Neural cell (in vitro differentiated cells): ENCODE measurements at regions not wholly inside any gene's neighbourhood (a gene's known extent, or its start where the extent isn't known, plus 50 kb on each side); places are given as distances from the start of the nearest gene placed in this dataset.

Source experiments
- H2AFZ ChIP-seq: fragments of 200-600, 300-800 bp; sonication (generic), shearing (Covaris generic); 2 replicates; pipeline ENCODE4 v1.6.0; 2014; ENCODE audit warnings: low read depth, mild to moderate bottlenecking, antibody characterized with exemption, low read length, moderate library complexity
- H3F3A ChIP-seq: fragments of 200-600 bp; shearing (Covaris generic); 2 replicates; pipeline ENCODE4 v1.6.1; 2016; ENCODE audit warnings: mild to moderate bottlenecking, moderate library complexity, mixed read lengths, antibody characterized with exemption, low read length; ENCODE audit not compliant: insufficient read depth, poor library complexity, severe bottlenecking
- H3K27ac ChIP-seq: fragments of 200-600, 300-800 bp; sonication (generic), shearing (Covaris generic); 2 replicates; pipeline ENCODE4 v1.5.1; 2014; ENCODE audit warnings: mild to moderate bottlenecking, low read length, moderate library complexity
- H3K27me3 ChIP-seq: fragments of 300-800, 200-600 bp; sonication (generic), shearing (Covaris generic); 2 replicates; pipeline ENCODE4 v1.6.0; 2014; ENCODE audit warnings: mild to moderate bottlenecking, low read depth, low read length, moderate library complexity; ENCODE audit not compliant: insufficient read depth
- H3K36me3 ChIP-seq: fragments of 300-800, 200-600 bp; sonication (generic), shearing (Covaris generic); 2 replicates; pipeline ENCODE4 v1.5.1; 2014; ENCODE audit warnings: mild to moderate bottlenecking, antibody characterized with exemption, low read length, moderate library complexity; ENCODE audit not compliant: insufficient read depth
- H3K4me2 ChIP-seq: fragments of 300-800, 200-600 bp; sonication (generic), shearing (Covaris generic); 2 replicates; pipeline ENCODE4 v1.6.0; 2014; ENCODE audit warnings: mild to moderate bottlenecking, low read length
- H3K4me3 ChIP-seq: fragments of 300-800, 200-600 bp; sonication (generic), shearing (Covaris generic); 2 replicates; pipeline ENCODE4 v1.5.1; 2014; ENCODE audit warnings: mild to moderate bottlenecking, low read length, moderate library complexity
- H3K79me2 ChIP-seq: fragments of 200-600 bp; shearing (Covaris generic); replicated peaks from 2 replicates; pipeline ENCODE4 v1.6.0; 2014; ENCODE audit warnings: mild to moderate bottlenecking, low read length, moderate library complexity; ENCODE audit not compliant: insufficient read depth
- H3K9ac ChIP-seq: fragments of 300-800, 200-600 bp; sonication (generic), shearing (Covaris generic); 2 replicates; pipeline ENCODE4 v1.6.1; 2016; ENCODE audit warnings: mild to moderate bottlenecking, low read length, mixed read lengths
- H3K9me2 ChIP-seq: fragments of 200-600 bp; shearing (Covaris generic); 2 replicates; pipeline ENCODE4 v1.6.1; 2016; ENCODE audit warnings: mild to moderate bottlenecking, low read length, mixed read lengths; ENCODE audit not compliant: insufficient read depth
- H3K9me3 ChIP-seq: fragments of 200-600, 300-800 bp; sonication (generic), shearing (Covaris generic); 2 replicates; pipeline ENCODE4 v1.6.1; 2016; ENCODE audit warnings: mild to moderate bottlenecking, mixed run types, low read length, moderate library complexity, mixed read lengths
- H4K20me1 ChIP-seq: fragments of 200-600 bp; shearing (Covaris generic); 2 replicates; pipeline ENCODE4 v1.6.1; 2016; ENCODE audit warnings: mild to moderate bottlenecking, mixed run types; ENCODE audit not compliant: insufficient read depth
- CTCF ChIP-seq: fragments of 450-650 bp; IDR thresholded peaks from 2 replicates; pipeline ENCODE4 v1.5.1; 2014; ENCODE audit warnings: antibody characterized with exemption, mild to moderate bottlenecking, moderate library complexity; ENCODE audit not compliant: poor library complexity, severe bottlenecking
- EP300 ChIP-seq: fragments of 450-650 bp; conservative IDR thresholded peaks from 2 replicates; pipeline ENCODE4 v1.6.1; 2014; ENCODE audit warnings: antibody characterized with exemption, mild to moderate bottlenecking, moderate library complexity; ENCODE audit not compliant: poor library complexity, severe bottlenecking
- EZH2 ChIP-seq: fragments of 200-600, 300-800 bp; shearing (Covaris generic), sonication (generic); IDR thresholded peaks from 2 replicates; pipeline ENCODE4 v1.6.1; 2014; ENCODE audit warnings: antibody characterized with exemption, low read length, borderline replicate concordance, mild to moderate bottlenecking; ENCODE audit not compliant: insufficient read depth, poor library complexity, severe bottlenecking
- MXI1 ChIP-seq: fragments of 450-650 bp; conservative IDR thresholded peaks from 2 replicates; pipeline ENCODE4 v1.6.1; 2014; ENCODE audit warnings: antibody characterized with exemption, mild to moderate bottlenecking; ENCODE audit not compliant: poor library complexity, severe bottlenecking
- POLR2AphosphoS5 ChIP-seq: IDR thresholded peaks from 2 replicates; pipeline ENCODE4 v1.6.1; 2012
- RAD21 ChIP-seq: fragments of 450-650 bp; conservative IDR thresholded peaks from 2 replicates; pipeline ENCODE4 v1.6.1; 2014; ENCODE audit warnings: antibody characterized with exemption, mild to moderate bottlenecking, moderate library complexity
- REST ChIP-seq: IDR thresholded peaks from 2 replicates; pipeline ENCODE4 v1.6.1; 2012; ENCODE audit warnings: borderline replicate concordance
- SMC3 ChIP-seq: fragments of 450-650 bp; conservative IDR thresholded peaks from 2 replicates; pipeline ENCODE4 v1.6.1; 2014; ENCODE audit warnings: antibody characterized with exemption, mild to moderate bottlenecking, moderate library complexity; ENCODE audit not compliant: poor library complexity
- TAF1 ChIP-seq: IDR thresholded peaks from 2 replicates; pipeline ENCODE4 v1.6.1; 2012; ENCODE audit warnings: low read depth

- TF ChIP-seq RAD21: no peak
- TF ChIP-seq EZH2: no peak
- no peak for TF ChIP-seq SMC3
- no peak for TF ChIP-seq MXI1
- TF ChIP-seq CTCF: no peak
- TF ChIP-seq TAF1: no peak
- TF ChIP-seq EP300: no peak
- TF ChIP-seq REST: no peak
- TF ChIP-seq POLR2AphosphoS5: no peak
Observed at GRCh38 chr4:59869056-59869455, 1331.1 kb upstream of the ADGRL3 start.

GRCh38 chr4:59869559-59869958 is 1330.6 kb upstream of the ADGRL3 start:
- no peak overlapping the region for H3K9ac ChIP-seq
- TF ChIP-seq RAD21: no peak
- TF ChIP-seq POLR2AphosphoS5: no peak
- TF ChIP-seq EP300: no peak
- TF ChIP-seq MXI1: no peak
- no peak for TF ChIP-seq REST
- no peak for TF ChIP-seq EZH2
- TF ChIP-seq TAF1: no peak
- no peak for TF ChIP-seq CTCF
- TF ChIP-seq SMC3: no peak
- H3K27me3 ChIP-seq: no peaks in the 10 kb centered on the region
- no peaks in the 10 kb centered on the region for H4K20me1 ChIP-seq
- H3F3A ChIP-seq: no peaks in the 10 kb centered on the region
- no peak overlapping the region for H3K27ac ChIP-seq
- no peaks in the 10 kb centered on the region for H3K9me2 ChIP-seq
- H3K79me2 ChIP-seq: no peaks in the 10 kb centered on the region
- H3K9me3 ChIP-seq: no peaks in the 10 kb centered on the region
- no peaks in the 10 kb centered on the region for H3K36me3 ChIP-seq
- H3K4me3 ChIP-seq: no peak overlapping the region
- H2AFZ ChIP-seq: no peak overlapping the region
- no peak overlapping the region for H3K4me2 ChIP-seq

More at GRCh38 chr4:59869056-59869455, 1331.1 kb upstream of the ADGRL3 start:
- Histone ChIP-seq H3F3A (no peaks in the 10 kb centered on the region), H3K27me3 (no peaks in the 10 kb centered on the region), H3K36me3 (no peaks in the 10 kb centered on the region), H3K27ac (no peak overlapping the region), H2AFZ (no peak overlapping the region), H3K4me2 (no peak overlapping the region), H3K9me3 (no peaks in the 10 kb centered on the region), H3K9me2 (no peaks in the 10 kb centered on the region), H4K20me1 (no peaks in the 10 kb centered on the region), H3K4me3 (no peak overlapping the region), H3K79me2 (no peaks in the 10 kb centered on the region), H3K9ac (no peak overlapping the region)
